Suprapubic skin (tissue), 4 donors: ENCODE measurements at regions not wholly inside any gene's neighbourhood (a gene's known extent, or its start where the extent isn't known, plus 50 kb on each side); places are given as distances from the start of the nearest gene placed in this dataset.

Experiments
- CTCF ChIP-seq, 2 donors: fragments of 200-600 bp in 1 of 2; fragments of 450-650 bp in 1 of 2; sonication (generic) in 1 of 2; IDR thresholded peaks; one replicate each; pipeline ENCODE4 v1.5.1; 2016 to 2019; ENCODE audit warnings: antibody characterized with exemption in 2 of 2, mild to moderate bottlenecking in 1 of 2, moderate library complexity in 1 of 2
- EP300 ChIP-seq: sonication (generic); formaldehyde crosslinking; IDR thresholded peaks from one replicate; pipeline ENCODE4 v1.6.1; 2017; ENCODE audit warnings: antibody characterized with exemption
- POLR2A ChIP-seq, 2 donors: fragments of 450-650 bp; IDR thresholded peaks; one replicate each; pipeline ENCODE4 v1.6.1; 2017; ENCODE audit warnings: antibody characterized with exemption in 2 of 2, mild to moderate bottlenecking in 2 of 2, moderate library complexity in 2 of 2
- POLR2AphosphoS5 ChIP-seq, 3 donors: sonication (generic); formaldehyde crosslinking; IDR thresholded peaks; one replicate each; pipeline ENCODE4 v1.6.1; 2017; ENCODE audit warnings: antibody characterized with exemption in 3 of 3

GRCh38 chr1:4175566-4176405 is 275.7 kb upstream of the C1orf174 start:
- TF ChIP-seq CTCF (IDR thresholded peaks at IDR 0.05) (no peak), POLR2A (IDR thresholded peaks at IDR 0.05) (no peak), POLR2AphosphoS5 (IDR thresholded peaks at IDR 0.05) (no peak), EP300 (no peak)
